Lower leg skin (tissue), 4 donors: ENCODE measurements at regions not wholly inside any gene's neighbourhood (a gene's known extent, or its start where the extent isn't known, plus 50 kb on each side); places are given as distances from the start of the nearest gene placed in this dataset.

Experiments used
- DNase-seq, 2 donors: peaks; one replicate each; pipeline ENCODE4 v3.0.0-alpha.2; 2019; ENCODE audit warnings: low spot score in 2 of 2
- H3K4me3 ChIP-seq: fragments of 200-600 bp; sonication (generic); 2 replicates; pipeline ENCODE4 v1.5.1; 2017; ENCODE audit warnings: mild to moderate bottlenecking, low read depth; ENCODE audit not compliant: poor library complexity, severe bottlenecking
- CTCF ChIP-seq, 3 donors: fragments of 450-650 bp; IDR thresholded peaks; one replicate each; pipeline ENCODE4 v1.5.1; 2016; ENCODE audit warnings: antibody characterized with exemption in 3 of 3, mild to moderate bottlenecking in 3 of 3, moderate library complexity in 2 of 3
- POLR2A ChIP-seq, 2 donors: fragments of 450-650 bp; IDR thresholded peaks; one replicate each; pipeline ENCODE4 v1.6.1; 2016 to 2017; ENCODE audit warnings: antibody characterized with exemption in 2 of 2, mild to moderate bottlenecking in 1 of 2, moderate library complexity in 1 of 2
- WGBS, 2 donors: methylation state at CpG; one replicate each; pipeline ENCODE4 v1.1.5; 2018; 5-methylcytosine and 5-hydroxymethylcytosine counted together
- intact Hi-C: fragments of 100-400 bp; cut with DNase I; formaldehyde crosslinking; loops from one replicate; pipeline ENCODE4 v1.15.0; 2023; ENCODE audit warnings: low total_unique reads

- intact Hi-C loops: no loop called here
- WGBS, 2 donors: 85 to 86% methylated on average over 1 of the region's 1 CpG
- H3K4me3 ChIP-seq: no peak overlapping the region
- DNase-seq: no peak
- TF ChIP-seq POLR2A (IDR thresholded peaks at IDR 0.05) (no peak), CTCF (IDR thresholded peaks at IDR 0.05) (no peak)
These were observed 216.7 kb upstream of the C11orf87 start for GRCh38 chr11:109205312-109205711.

- WGBS, 2 donors: 66 to 91% methylated on average over 2 of the region's 2 CpGs
- intact Hi-C loops: no loop called here
- no peak for TF ChIP-seq CTCF (IDR thresholded peaks at IDR 0.05)
- no peak for TF ChIP-seq POLR2A (IDR thresholded peaks at IDR 0.05)
- no peak overlapping the region for H3K4me3 ChIP-seq
- no peak for DNase-seq
These were observed 213.9 kb upstream of the C11orf87 start for GRCh38 chr11:109208121-109208520.

- no peak overlapping the region for H3K4me3 ChIP-seq
- intact Hi-C loops: no loop called here
- 87 to 88% methylated on average over 3 of the region's 3 CpGs for WGBS, 2 donors
- no peak for DNase-seq
- TF ChIP-seq POLR2A (IDR thresholded peaks at IDR 0.05) (no peak), CTCF (IDR thresholded peaks at IDR 0.05) (no peak)
These were observed 212.4 kb upstream of the C11orf87 start for GRCh38 chr11:109209572-109209971.

- no peak for TF ChIP-seq POLR2A (IDR thresholded peaks at IDR 0.05)
- TF ChIP-seq CTCF (IDR thresholded peaks at IDR 0.05): no peak
- intact Hi-C loops: no loop called here
- no peak for DNase-seq
- WGBS, 2 donors: 85 to 92% methylated on average over 5 of the region's 5 CpGs
- no peak overlapping the region for H3K4me3 ChIP-seq
These were observed 200.8 kb upstream of the C11orf87 start for GRCh38 chr11:109221190-109221589.

- 72 to 80% methylated on average over 2 of the region's 2 CpGs for WGBS, 2 donors
- TF ChIP-seq POLR2A (IDR thresholded peaks at IDR 0.05): no peak
- TF ChIP-seq CTCF (IDR thresholded peaks at IDR 0.05): no peak
- DNase-seq: no peak
- intact Hi-C loops: no loop called here
- no peak overlapping the region for H3K4me3 ChIP-seq
These were observed 199.2 kb upstream of the C11orf87 start for GRCh38 chr11:109222761-109223160.

- TF ChIP-seq CTCF (IDR thresholded peaks at IDR 0.05) (no peak), POLR2A (IDR thresholded peaks at IDR 0.05) (no peak)
- H3K4me3 ChIP-seq: no peak overlapping the region
- no peak for DNase-seq
- intact Hi-C loops: no loop called here
These were observed 198.5 kb upstream of the C11orf87 start for GRCh38 chr11:109223451-109223850.
